Jurkat, Clone E6-1 (cell line): ENCODE measurements at regions not wholly inside any gene's neighbourhood (a gene's known extent, or its start where the extent isn't known, plus 50 kb on each side); places are given as distances from the start of the nearest gene placed in this dataset.

Source experiments
- DNase-seq: peaks from one replicate; pipeline ENCODE4 v3.0.0-alpha.2; 2011; ENCODE audit warnings: low read depth, low spot score
- H3K4me3 ChIP-seq: 2 replicates; pipeline ENCODE4 v1.5.1; 2011; ENCODE audit warnings: mild to moderate bottlenecking, low read length, control low read depth, moderate library complexity

GRCh38 chr4:71913275-71913674 lies 118.5 kb upstream of the NPFFR2 start:
- no peak overlapping the region for H3K4me3 ChIP-seq
- DNase-seq, result no peak

GRCh38 chr4:71923070-71923469 lies 108.7 kb upstream of the NPFFR2 start:
- H3K4me3 ChIP-seq, result no peak overlapping the region
- DNase-seq, result no peak

- H3K4me3 ChIP-seq, result no peak overlapping the region
- DNase-seq, result no peak
These were observed 101.3 kb upstream of the NPFFR2 start for GRCh38 chr4:71930459-71930858.

GRCh38 chr4:71932941-71933340 lies 98.9 kb upstream of the NPFFR2 start:
- H3K4me3 ChIP-seq, result no peak overlapping the region
- no peak for DNase-seq

- DNase-seq, result no peak
- no peak overlapping the region for H3K4me3 ChIP-seq
These were observed 93.0 kb upstream of the NPFFR2 start for GRCh38 chr4:71938776-71939175.

GRCh38 chr4:71941001-71941400 lies 90.8 kb upstream of the NPFFR2 start:
- no peak overlapping the region for H3K4me3 ChIP-seq
- DNase-seq, result peak; percentile 17

GRCh38 chr4:71944956-71945355 lies 86.8 kb upstream of the NPFFR2 start:
- H3K4me3 ChIP-seq, result no peak overlapping the region
- no peak for DNase-seq

GRCh38 chr4:71945791-71946190 lies 86.0 kb upstream of the NPFFR2 start:
- DNase-seq, result no peak
- no peak overlapping the region for H3K4me3 ChIP-seq

- H3K4me3 ChIP-seq, result no peak overlapping the region
- DNase-seq, result no peak
These were observed 72.8 kb upstream of the NPFFR2 start for GRCh38 chr4:71958978-71959377.

- H3K4me3 ChIP-seq, result no peak overlapping the region
- DNase-seq, result no peak
These were observed 69.1 kb upstream of the NPFFR2 start for GRCh38 chr4:71962622-71963264.

- H3K4me3 ChIP-seq, result no peak overlapping the region
- DNase-seq, result no peak
These were observed 57.1 kb upstream of the NPFFR2 start for GRCh38 chr4:71974681-71975080.

- no peak overlapping the region for H3K4me3 ChIP-seq
- no peak for DNase-seq
These were observed 55.3 kb upstream of the NPFFR2 start for GRCh38 chr4:71976523-71976922.

- no peak overlapping the region for H3K4me3 ChIP-seq
- no peak for DNase-seq
These were observed 53.5 kb upstream of the NPFFR2 start for GRCh38 chr4:71978210-71978835.

GRCh38 chr4:71980976-71981375 lies 50.8 kb upstream of the NPFFR2 start:
- H3K4me3 ChIP-seq, result no peak overlapping the region
- no peak for DNase-seq
